ENCODE measurements at regions not wholly inside any gene's neighbourhood (a gene's known extent, or its start where the extent isn't known, plus 50 kb on each side); places are given as distances from the start of the nearest gene placed in this dataset.
A peak's percentile ranks its signal among the peaks of the same experiment; 100 is the strongest.

DNA sequence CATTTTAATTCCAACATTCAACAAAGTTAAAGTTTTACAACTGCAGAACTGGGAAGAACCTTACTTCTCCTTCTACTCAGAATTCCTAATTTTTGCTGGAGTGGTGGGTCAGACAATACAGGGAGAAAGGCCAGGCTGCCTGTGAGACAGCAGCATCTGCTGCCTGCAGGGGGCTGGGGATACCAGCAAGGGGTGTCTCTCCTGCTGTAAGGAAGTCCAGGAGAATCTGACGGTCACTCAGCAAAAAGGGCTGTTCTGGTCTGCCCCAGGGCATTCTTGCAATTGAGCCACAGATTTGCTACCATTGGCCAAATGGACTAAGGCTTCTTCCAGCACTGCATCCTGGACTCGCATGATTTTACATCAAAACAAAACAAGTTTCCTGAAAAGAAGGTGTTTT lies 426.6 kb upstream of the CDH11 start:
- DNase-seq (ENCODE audit: low read depth) = peak; percentile 27
- TF ChIP-seq, protein P1, sequence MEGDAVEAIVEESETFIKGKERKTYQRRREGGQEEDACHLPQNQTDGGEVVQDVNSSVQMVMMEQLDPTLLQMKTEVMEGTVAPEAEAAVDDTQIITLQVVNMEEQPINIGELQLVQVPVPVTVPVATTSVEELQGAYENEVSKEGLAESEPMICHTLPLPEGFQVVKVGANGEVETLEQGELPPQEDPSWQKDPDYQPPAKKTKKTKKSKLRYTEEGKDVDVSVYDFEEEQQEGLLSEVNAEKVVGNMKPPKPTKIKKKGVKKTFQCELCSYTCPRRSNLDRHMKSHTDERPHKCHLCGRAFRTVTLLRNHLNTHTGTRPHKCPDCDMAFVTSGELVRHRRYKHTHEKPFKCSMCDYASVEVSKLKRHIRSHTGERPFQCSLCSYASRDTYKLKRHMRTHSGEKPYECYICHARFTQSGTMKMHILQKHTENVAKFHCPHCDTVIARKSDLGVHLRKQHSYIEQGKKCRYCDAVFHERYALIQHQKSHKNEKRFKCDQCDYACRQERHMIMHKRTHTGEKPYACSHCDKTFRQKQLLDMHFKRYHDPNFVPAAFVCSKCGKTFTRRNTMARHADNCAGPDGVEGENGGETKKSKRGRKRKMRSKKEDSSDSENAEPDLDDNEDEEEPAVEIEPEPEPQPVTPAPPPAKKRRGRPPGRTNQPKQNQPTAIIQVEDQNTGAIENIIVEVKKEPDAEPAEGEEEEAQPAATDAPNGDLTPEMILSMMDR (IDR thresholded peaks at IDR 0.05; ENCODE audit: low read length, missing control alignments) = peak; percentile 21
- H3K4me3 ChIP-seq (replicated peaks; ENCODE audit: low read depth, low read length) = no peak overlapping the region

DNA sequence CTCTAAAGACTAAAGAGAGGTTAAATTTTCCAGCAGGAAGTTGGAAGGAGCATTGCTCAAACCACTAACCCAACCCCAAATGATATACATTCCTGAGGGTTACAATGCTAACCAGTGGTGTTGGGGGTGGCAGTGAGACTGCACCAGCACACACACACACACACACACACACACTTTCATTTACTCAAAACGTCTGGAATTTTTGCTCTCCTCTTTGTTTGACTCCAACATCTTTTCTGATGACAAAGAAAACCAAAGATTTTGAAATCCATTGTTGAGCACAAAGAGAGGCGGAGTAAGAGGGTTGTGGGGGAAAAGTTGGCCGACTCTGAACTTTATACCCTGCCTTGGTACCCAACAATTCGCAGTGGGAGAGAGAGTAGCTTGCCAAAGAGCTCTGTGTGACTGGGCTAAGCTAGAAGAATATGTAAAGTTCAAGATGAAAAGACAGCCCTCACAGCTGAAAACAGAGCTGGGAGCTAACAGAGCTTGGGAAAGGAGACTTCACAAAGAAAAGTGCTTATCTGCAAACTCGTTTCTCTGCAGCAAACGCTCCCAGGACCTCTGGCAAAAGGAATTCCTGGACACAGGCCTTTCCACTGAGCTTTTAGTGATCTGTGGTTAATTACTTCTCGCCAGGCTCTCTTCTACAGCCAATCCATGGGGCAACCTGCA lies 426.0 kb upstream of the CDH11 start:
- TF ChIP-seq, protein P1 (IDR thresholded peaks at IDR 0.05; ENCODE audit: low read length, missing control alignments) = no peak
- no peak overlapping the region for H3K4me3 ChIP-seq (replicated peaks; ENCODE audit: low read depth, low read length)
- DNase-seq (ENCODE audit: low read depth) = peak; percentile 97

- H3K4me3 ChIP-seq (replicated peaks; ENCODE audit: low read depth, low read length) = no peak overlapping the region
- TF ChIP-seq, protein P1 (IDR thresholded peaks at IDR 0.05; ENCODE audit: low read length, missing control alignments) = no peak
- peak; percentile 58 for DNase-seq (ENCODE audit: low read depth)
Measured at GRCh38 chr16:65546353-65546791, 424.5 kb upstream of the CDH11 start.

DNA sequence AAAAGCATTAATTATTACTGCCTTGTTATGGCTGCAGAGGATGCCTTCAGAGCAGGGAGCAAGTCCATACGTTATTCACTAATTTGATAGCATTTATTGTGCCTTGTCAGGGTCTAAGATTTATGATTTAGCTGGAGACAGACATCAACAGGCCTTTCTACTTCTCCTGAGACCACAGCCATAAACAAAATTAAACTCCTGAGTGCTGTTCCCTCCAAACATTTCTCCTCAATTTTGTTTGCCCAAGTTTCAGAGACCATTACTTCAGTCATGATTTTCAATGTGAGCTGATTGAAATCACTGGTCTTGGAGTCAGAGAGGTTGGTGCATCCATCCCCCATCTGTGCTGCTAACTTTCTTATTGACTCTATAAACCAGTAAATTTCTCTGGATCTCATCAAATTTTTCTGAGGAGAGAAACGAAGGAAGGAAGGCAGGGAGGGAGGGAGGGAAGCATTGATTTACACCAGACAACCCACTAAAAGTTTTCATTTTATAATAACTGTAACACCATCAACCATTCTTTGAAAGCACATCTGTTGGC lies 423.6 kb upstream of the CDH11 start:
- TF ChIP-seq, protein P1 (IDR thresholded peaks at IDR 0.05; ENCODE audit: low read length, missing control alignments) = no peak
- H3K4me3 ChIP-seq (replicated peaks; ENCODE audit: low read depth, low read length) = no peak overlapping the region
- no peak for DNase-seq (ENCODE audit: low read depth)

DNA sequence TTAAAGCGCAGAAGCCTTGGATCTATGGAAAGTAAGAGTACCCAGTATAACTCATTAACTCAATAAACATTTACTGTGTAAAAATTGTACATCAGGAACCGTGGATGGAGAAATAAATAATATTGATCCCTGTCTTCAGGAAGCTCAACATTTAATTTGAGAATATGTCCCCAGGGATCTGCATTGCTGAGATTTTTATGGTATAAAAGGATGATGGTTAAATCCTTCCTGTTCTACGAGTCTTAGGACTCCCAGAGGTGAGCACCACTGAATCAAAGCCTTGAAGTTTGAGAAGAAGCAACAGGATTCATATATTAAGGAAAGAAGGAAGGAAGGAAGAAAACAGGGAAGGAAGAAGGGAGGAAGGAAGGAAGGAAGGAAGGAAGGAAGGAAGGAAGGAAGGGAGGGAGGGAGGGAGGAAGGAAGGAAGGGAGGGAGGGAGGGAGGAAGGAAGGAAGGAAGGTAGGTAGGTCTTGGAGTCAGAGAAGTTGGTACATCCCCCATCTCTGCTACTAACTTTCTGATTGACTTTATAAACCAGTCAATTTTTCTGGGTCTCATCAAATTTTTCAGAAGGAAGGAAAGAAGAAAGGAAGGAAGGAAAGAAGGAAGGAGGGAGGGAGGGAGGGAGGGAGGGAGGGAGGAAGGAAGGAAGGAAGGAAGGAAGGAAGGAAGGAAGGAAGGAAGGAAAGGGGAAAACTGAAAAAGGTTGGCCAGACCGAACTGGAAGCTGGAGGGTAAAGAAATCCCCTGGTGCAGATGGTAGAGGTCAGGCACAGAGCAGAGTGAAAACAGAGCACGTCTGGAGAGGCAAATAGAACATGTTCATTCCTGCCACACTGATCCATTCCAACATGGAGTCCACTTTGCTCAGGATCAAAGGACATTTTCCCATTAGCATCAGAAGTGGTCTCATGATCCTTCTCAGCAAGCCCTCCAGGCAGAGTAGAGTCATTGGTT lies 422.2 kb upstream of the CDH11 start:
- TF ChIP-seq, protein P1 (IDR thresholded peaks at IDR 0.05; ENCODE audit: low read length, missing control alignments) = no peak
- no peak for DNase-seq (ENCODE audit: low read depth)
- no peak overlapping the region for H3K4me3 ChIP-seq (replicated peaks; ENCODE audit: low read depth, low read length)

DNA sequence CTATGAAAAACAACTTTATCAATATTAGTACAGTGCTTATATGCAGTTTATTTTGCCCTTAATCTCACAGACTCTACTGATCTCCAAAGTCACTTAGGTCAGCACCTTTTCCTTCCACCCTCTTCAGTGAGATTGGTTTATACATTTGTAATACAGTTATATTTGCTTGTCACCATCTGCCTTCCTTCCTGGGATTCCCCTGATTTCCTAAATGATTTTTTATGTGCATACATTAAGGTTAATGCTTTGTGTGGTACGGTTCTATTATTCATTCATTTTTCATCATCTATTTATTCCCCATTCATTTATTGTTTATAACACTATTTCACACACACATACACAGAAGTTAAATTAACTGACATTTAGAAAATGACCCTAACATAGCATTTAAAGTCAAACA lies 419.8 kb upstream of the CDH11 start:
- no peak overlapping the region for H3K4me3 ChIP-seq (replicated peaks; ENCODE audit: low read depth, low read length)
- no peak for DNase-seq (ENCODE audit: low read depth)
- TF ChIP-seq, protein P1 (IDR thresholded peaks at IDR 0.05; ENCODE audit: low read length, missing control alignments) = no peak
